GM21786 (cell line): ENCODE measurements at regions not wholly inside any gene's neighbourhood (a gene's known extent, or its start where the extent isn't known, plus 50 kb on each side); places are given as distances from the start of the nearest gene placed in this dataset.
"Not testable (repeated sequence)": the region's sequence is repeated elsewhere in the genome, so short reads cannot be mapped to it uniquely, and the experiment has no call there.

ENCODE experiments used
- ATAC-seq: cut with Tn5 transposase; IDR thresholded peaks from one replicate; pipeline ENCODE4 v1.9.1; 2021; ENCODE audit not compliant: unreplicated experiment

GRCh38 chr13:64186071-64186470 lies 2770.4 kb upstream of the PCDH20 start:
- ATAC-seq = no peak

GRCh38 chr13:64180756-64181155 lies 2765.1 kb upstream of the PCDH20 start:
- no peak for ATAC-seq

- ATAC-seq = no peak
Measured at GRCh38 chr13:64165826-64166225, 2750.2 kb upstream of the PCDH20 start.

- ATAC-seq = no peak
Measured at GRCh38 chr13:64164435-64164834, 2748.8 kb upstream of the PCDH20 start.

- ATAC-seq = no peak
Measured at GRCh38 chr13:64160479-64160878, 2744.8 kb upstream of the PCDH20 start.

- ATAC-seq = no peak
Measured at GRCh38 chr13:64158908-64159307, 2743.3 kb upstream of the PCDH20 start.

- ATAC-seq = no peak
Measured at GRCh38 chr13:64154514-64154913, 2738.9 kb upstream of the PCDH20 start.

GRCh38 chr13:64130600-64130999 lies 2715.0 kb upstream of the PCDH20 start:
- ATAC-seq = no peak

GRCh38 chr13:64130171-64130570 lies 2714.5 kb upstream of the PCDH20 start:
- ATAC-seq = no peak

- no peak for ATAC-seq
Measured at GRCh38 chr13:64127856-64128255, 2712.2 kb upstream of the PCDH20 start.

- no peak for ATAC-seq
Measured at GRCh38 chr13:64127192-64127591, 2711.5 kb upstream of the PCDH20 start.

- ATAC-seq = not testable (repeated sequence)
Measured at GRCh38 chr13:64121023-64121709, 2705.5 kb upstream of the PCDH20 start.

- ATAC-seq = no peak
Measured at GRCh38 chr13:64099994-64100393, 2684.3 kb upstream of the PCDH20 start.

GRCh38 chr13:64090311-64090710 lies 2674.7 kb upstream of the PCDH20 start:
- ATAC-seq = no peak

- ATAC-seq = no peak
Measured at GRCh38 chr13:64088491-64088890, 2672.8 kb upstream of the PCDH20 start.

- ATAC-seq = no peak
Measured at GRCh38 chr13:64087624-64088023, 2672.0 kb upstream of the PCDH20 start.

GRCh38 chr13:64083811-64084210 lies 2668.2 kb upstream of the PCDH20 start:
- ATAC-seq = no peak

GRCh38 chr13:64083396-64083795 lies 2667.7 kb upstream of the PCDH20 start:
- no peak for ATAC-seq

- no peak for ATAC-seq
Measured at GRCh38 chr13:64078480-64078936, 2662.9 kb upstream of the PCDH20 start.

GRCh38 chr13:64078025-64078424 lies 2662.4 kb upstream of the PCDH20 start:
- ATAC-seq = no peak

- not testable (repeated sequence) for ATAC-seq
Measured at GRCh38 chr13:64077132-64077835, 2661.6 kb upstream of the PCDH20 start.

GRCh38 chr13:64075543-64076271 lies 2660.1 kb upstream of the PCDH20 start:
- ATAC-seq = no peak
